ENCODE measurements at regions not wholly inside any gene's neighbourhood (a gene's known extent, or its start where the extent isn't known, plus 50 kb on each side); places are given as distances from the start of the nearest gene placed in this dataset.

DNA sequence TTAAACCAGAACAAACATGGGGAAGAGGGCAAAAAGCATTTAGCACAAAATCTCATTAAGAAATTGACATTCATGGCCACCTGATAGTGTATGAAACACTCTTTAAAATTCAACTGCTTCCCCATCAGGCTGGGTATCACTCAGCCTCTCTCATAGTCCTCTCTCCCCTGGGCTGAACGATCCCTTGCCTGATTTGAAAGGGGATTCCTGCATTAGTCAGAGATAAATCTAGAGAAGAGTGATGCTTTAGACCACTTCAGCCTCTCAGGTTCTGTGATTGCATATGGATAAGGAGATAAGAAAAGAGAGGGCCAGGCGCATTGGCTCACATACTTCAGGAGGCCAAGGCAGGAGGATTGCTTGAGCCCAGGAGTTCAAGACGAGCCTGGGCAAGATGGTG is 280.0 kb downstream of the SOX9 start:
- TF ChIP-seq, protein P1, sequence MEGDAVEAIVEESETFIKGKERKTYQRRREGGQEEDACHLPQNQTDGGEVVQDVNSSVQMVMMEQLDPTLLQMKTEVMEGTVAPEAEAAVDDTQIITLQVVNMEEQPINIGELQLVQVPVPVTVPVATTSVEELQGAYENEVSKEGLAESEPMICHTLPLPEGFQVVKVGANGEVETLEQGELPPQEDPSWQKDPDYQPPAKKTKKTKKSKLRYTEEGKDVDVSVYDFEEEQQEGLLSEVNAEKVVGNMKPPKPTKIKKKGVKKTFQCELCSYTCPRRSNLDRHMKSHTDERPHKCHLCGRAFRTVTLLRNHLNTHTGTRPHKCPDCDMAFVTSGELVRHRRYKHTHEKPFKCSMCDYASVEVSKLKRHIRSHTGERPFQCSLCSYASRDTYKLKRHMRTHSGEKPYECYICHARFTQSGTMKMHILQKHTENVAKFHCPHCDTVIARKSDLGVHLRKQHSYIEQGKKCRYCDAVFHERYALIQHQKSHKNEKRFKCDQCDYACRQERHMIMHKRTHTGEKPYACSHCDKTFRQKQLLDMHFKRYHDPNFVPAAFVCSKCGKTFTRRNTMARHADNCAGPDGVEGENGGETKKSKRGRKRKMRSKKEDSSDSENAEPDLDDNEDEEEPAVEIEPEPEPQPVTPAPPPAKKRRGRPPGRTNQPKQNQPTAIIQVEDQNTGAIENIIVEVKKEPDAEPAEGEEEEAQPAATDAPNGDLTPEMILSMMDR (IDR thresholded peaks at IDR 0.05), result no peak
- no peak for TF ChIP-seq POLR2A (IDR thresholded peaks at IDR 0.05)

All from Peyer's patch (tissue), 4 donors.